Fibroblast of skin of left biceps (primary cell): ENCODE measurements at regions not wholly inside any gene's neighbourhood (a gene's known extent, or its start where the extent isn't known, plus 50 kb on each side); places are given as distances from the start of the nearest gene placed in this dataset.
A peak's percentile ranks its signal among the peaks of the same experiment; 100 is the strongest.

Source experiments
- DNase-seq, 2 experiments: peaks; one replicate each; pipeline ENCODE4 v3.0.0-alpha.2; 2013; ENCODE audit warnings: low read depth in 2 of 2

- DNase-seq: peak in 1 of 2 experiments; percentile 31
Measured at GRCh38 chr5:8633259-8633658, 764.3 kb downstream of the MTRR start.

GRCh38 chr5:8633696-8634095, 764.7 kb downstream of the MTRR start:
- DNase-seq: peak; percentile 57 to 65

DNA sequence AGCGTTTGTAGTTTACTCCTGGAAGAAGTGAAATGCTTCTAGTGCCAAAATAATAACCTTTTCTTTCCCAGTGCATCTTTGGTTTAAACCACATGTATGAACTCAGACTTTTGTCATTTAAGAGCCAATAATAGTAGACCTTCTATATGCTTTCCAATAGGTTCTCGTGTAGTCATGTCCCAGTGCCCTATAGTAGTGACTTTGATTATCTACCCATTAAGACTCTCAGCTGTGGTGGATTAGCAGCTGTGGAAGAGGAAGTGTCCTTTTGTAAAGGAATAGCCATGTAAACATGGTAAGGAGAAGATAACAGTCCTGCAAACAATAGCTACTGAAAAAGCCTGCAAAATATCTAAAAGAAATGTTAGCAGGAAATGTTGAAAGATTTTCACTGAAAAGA, 765.3 kb downstream of the MTRR start:
- no peak for DNase-seq

- no peak for DNase-seq
Measured at GRCh38 chr5:8641786-8642505, 773.0 kb downstream of the MTRR start.

GRCh38 chr5:8644377-8644776, 775.4 kb downstream of the MTRR start:
- DNase-seq: no peak

DNA sequence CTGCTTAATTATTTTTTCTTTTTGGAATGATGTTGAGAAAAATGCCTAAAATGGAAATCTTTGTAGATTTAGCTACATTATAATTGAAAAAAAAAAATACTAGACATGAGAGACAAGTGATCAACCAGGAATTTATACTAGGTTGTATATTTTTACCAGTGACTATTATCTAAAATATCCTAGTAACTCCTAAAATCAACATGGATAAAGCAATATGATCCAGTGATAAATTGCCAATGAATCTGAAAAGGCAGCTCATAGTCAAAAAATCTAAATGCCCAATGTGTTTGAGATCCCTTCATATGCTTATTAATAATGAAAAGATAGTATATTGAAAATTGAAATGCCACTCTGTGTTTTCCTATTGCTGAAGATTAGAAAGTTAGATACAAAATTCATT, 778.2 kb downstream of the MTRR start:
- DNase-seq: no peak

DNA sequence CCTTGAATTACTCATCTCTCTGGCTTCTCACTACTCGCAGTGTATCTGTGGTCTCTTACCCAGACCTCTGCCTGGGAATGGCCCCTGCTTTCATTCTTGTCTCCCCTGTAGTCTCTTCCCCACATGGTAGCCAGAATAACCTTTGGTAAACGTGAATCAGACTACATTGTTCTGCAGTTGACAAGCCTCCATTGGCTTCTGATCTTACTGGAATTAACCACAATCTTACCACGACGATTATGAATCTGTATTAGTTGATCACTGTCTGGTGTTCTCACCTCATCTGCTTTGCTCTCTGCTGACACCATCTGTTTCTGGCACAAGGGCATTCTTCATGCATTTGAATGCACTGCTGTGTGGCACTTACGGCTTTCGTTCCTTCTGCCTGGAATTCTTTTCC, 781.2 kb downstream of the MTRR start:
- DNase-seq: peak; percentile 7 to 8

- no peak for DNase-seq
Measured at GRCh38 chr5:8660133-8660893, 791.4 kb downstream of the MTRR start.

DNA sequence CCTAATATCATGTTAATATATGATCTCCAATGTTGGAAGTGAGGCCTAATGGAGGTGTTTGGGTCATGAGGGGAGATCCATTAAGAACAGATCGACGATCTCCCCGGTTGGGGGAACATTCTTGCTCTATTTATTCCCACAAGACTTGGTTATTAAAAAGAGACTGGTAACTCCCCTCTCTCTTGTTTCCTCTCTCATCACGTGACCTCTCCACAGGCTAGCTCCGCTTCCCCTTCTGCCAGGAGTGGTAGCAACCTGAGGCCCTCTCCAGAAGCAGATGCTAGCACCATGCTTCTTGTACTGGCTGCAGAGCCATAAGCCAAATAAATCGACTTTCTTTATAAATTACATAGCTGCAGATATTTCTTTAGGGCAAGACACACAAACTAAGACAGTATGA, 794.4 kb downstream of the MTRR start:
- DNase-seq: no peak

DNA sequence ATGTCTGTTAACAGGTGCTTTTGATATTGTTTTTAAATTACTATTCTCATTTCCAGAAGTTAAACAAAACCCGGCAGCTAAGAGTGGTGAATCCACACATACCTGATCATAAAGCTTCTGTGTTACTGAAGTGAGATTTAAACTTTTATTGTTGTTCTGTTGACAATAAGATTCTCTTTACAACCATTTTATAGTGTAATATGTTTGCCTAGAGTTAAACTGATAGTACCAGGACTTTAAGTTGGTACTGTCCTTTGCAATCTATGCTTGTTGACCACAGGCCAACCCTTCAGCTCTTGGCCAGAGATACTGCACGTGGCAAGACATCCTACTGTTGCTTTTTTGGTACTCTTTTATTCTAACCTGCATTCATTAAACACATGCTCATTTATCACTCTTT, 806.2 kb downstream of the MTRR start:
- DNase-seq: no peak

GRCh38 chr5:8676695-8677094, 807.7 kb downstream of the MTRR start:
- no peak for DNase-seq

DNA sequence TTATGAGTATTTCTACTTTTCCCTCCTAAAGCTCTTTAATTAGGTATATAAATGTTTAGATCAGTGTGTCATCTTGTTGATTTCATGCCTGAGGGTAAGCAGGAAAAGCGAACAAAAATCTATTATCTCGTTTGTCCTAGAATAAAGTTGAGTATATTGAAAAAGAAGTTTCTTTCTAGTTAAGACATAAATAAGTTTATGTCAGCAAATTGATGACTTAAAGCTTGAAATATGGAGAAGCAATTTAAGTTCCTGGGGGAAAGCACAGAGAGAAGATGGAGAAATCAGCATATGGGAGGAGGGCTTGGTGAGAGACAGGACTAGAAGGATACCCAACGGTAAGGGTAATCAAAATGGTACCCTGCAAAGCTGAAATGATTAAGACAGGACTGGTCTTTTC, 813.4 kb downstream of the MTRR start:
- no peak for DNase-seq

DNA sequence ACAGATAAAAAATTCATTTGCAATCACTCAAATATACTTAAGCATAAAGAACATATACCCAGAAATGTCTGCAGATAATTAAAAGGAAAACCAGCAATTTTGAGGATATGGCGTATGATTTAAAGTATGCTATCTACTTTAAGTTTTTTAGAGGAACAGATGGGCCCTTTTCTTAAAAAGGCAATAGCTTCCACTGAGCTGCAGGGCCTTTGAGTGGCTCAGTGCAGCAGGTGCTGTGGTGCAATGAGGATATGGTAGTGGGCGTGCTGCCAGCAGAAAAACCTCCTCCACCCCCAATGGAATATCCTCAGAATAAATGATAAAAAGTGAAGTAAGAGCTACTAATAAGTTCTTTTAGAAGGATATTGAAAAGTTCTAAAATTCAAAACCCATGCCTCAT, 814.5 kb downstream of the MTRR start:
- no peak for DNase-seq

- DNase-seq: no peak
Measured at GRCh38 chr5:8685704-8686103, 816.8 kb downstream of the MTRR start.

DNA sequence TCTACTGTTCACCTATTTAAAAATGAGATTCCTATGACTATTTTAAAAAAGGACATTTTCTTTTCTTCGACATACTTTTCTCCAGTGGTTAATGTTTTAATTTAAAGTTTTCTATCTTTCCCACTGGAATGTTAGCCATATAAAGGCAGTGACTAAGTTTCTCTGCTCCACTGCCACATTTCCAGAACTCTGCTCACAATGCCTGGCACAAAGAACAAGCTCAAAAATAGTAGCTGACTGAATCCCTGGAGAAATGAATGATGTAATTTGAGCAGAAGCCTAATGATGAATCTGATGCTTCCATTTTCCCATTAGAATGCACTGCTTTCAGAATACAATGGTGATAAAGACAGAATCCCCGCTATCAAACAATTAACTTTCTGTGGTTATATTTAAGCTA, 817.8 kb downstream of the MTRR start:
- DNase-seq: peak; percentile 43 to 49

DNA sequence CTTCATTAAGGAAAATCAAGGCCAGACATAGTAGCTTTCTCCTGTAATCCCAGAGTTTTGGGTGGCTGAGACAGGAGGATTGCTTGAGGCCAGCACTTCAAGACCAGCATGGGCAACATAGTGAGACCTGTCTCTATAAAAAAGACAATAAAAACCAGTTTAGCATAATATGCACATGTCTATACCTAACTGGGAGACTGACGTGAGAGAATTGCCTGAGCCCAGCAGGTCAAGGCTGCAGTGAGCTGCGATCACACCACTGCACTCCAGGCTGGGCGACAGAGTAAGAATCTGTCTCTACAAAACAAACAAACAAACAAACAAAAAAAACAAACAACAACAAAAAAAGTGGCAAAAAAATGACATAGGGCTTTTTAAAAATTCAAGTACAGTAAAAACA, 820.8 kb downstream of the MTRR start:
- DNase-seq: no peak

GRCh38 chr5:8691221-8691620, 822.3 kb downstream of the MTRR start:
- no peak for DNase-seq

DNA sequence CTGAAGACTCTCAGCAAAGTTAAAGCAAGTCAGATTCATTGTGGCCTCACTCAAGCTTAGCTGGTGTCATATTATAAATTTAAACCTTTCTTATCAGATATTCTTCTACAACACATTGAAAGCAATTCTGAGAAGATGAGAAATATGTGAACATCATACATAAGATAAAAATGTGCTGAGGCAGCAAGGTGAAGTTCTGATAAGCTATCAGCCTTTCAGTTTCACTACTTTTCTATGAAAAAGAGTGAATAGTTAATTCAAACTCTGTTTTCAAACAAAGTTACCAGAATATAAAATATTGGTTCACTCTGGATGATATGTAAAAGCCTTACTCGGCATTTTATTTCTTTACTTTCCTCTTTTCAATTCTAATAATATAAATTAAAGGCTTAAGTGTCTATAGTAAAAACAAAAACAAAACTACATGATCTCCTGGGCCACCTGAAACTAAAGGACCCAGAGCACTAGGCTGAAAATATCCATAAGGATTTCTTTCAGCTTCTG, 824.4 kb downstream of the MTRR start:
- DNase-seq: no peak

DNA sequence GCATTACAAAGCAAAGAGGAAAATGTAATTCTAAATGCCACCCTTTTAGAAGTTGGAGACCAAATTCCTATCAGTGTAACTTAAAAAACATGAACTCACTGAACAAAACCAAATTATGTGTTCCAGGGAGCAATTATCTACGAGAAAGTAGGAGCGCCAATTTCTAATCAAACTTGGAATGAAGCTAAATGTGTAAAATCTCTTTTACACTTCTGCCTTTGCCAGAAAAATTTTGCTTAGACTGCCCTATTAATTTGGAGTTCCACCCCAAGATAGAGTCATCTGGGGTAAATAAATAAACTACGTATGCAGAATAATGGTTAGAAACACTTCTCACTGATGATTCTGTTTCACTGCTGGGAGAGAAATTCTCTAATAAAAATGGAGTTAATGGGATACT, 825.6 kb downstream of the MTRR start:
- DNase-seq: no peak

DNA sequence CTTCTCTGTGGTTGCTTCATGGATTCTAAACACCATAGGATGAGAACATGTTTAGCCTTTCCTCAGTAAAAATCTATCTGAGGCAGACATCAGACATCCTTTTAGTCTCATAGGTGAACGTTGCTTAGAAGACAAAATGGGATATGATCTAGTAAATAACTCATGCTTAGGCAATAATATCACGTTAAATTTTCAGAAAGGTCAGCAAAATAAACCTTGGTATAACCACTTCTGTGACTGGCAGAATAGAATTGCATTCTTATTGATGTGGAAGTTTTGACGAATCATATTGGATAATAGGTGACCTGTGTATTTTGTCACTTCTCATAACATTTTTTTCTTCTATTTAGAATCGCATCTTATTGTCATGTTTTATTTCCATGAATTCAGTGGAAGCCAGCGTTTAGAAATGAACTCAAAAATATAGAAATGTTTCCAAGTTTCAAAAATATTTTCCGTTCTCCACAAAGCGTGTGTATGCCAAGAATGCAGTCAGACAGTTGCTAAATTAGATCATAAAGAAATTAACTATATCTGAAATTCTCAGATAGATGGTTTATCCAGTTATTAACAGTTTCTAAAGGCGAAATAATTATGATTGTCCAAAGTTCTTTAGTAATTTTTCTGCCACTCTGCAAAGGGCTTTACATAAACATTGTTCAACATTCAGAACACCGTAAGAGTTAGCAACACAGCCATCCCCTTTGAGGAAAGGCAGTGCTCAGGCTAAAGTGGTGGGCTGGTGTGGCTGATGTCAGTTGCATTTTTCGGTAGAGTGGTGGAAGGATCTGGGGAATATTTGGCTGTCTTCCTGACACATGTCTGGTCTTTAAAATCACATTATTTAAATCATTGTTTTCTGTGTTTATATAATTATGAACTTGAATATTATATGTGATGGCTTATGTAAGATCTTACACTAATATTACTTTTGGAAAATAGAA, 827.2 kb downstream of the MTRR start:
- no peak for DNase-seq

DNA sequence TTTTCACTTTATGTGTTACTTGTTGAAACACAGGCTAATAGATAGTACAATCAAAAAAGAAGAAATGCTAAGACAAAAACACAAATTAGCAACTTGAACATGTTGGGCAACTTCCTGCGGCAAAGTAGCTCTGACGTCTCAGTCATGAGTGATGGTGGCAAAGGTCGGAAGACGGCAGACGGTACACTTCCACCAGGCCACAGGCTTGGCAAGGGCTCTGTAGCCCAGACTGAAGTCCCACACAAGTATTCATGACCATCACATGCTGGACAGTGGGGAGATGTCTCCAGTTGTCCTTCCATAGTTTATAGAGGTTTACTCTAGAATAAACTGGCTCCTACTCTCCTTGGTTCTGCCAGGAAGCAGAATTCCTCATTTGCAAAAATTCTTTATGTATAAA, 831.3 kb downstream of the MTRR start:
- DNase-seq: no peak

DNA sequence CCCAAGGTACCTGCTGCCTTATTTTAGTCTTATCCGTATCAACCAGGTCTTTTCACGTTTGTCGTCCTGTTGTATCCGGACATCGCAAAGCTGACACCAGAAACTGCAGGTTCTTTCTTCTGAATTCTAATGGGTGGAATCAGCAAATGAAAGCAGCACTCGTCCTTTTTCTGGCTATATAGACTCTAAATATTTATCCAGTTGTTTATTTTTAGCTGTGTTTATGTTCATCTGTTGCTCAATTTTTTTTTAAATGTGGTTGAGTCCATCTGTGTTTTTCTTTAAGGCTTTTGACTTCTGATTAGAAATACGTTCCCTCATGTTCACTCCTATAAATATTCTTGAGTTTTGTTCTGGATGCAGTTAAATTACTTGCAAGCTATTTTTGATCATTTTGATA, 831.7 kb downstream of the MTRR start:
- DNase-seq: no peak
